ENCODE measurements at regions not wholly inside any gene's neighbourhood (a gene's known extent, or its start where the extent isn't known, plus 50 kb on each side); places are given as distances from the start of the nearest gene placed in this dataset.

- ChIA-PET CTCF (no interaction called here), POLR2A (no interaction called here)
- TF ChIP-seq CTCF (IDR thresholded peaks at IDR 0.05; ENCODE audit: insufficient read depth, low read depth, low read length) = no peak
These were observed 230.8 kb downstream of the OSR1 start for GRCh38 chr2:19127616-19128015.

GRCh38 chr2:19125901-19126680 lies 232.3 kb downstream of the OSR1 start:
- no peak for TF ChIP-seq CTCF (IDR thresholded peaks at IDR 0.05; ENCODE audit: insufficient read depth, low read depth, low read length)
- no peak for DNase-seq (ENCODE audit: low read depth)
- Histone ChIP-seq H3K4me3 (ENCODE audit: low read depth, low read length) (no peak overlapping the region), H3K36me3 (ENCODE audit: control insufficient read depth, insufficient read depth, low read length) (no peaks in the 10 kb centered on the region), H3K27me3 (ENCODE audit: control insufficient read depth, insufficient read depth, low read length) (no peaks in the 10 kb centered on the region)
- CTCF ChIA-PET = interaction anchor here (0.7 kb wide), 1 partner anchor 674 kb away, joined by 3 read pairs; no protein-coding TSS in a partner anchor
- POLR2A ChIA-PET = no interaction called here

More at GRCh38 chr2:19127616-19128015, 230.8 kb downstream of the OSR1 start:
- no peak for DNase-seq (ENCODE audit: low read depth)
- Histone ChIP-seq H3K27me3 (ENCODE audit: control insufficient read depth, insufficient read depth, low read length) (no peaks in the 10 kb centered on the region), H3K36me3 (ENCODE audit: control insufficient read depth, insufficient read depth, low read length) (no peaks in the 10 kb centered on the region), H3K4me3 (ENCODE audit: low read depth, low read length) (no peak overlapping the region)

GRCh38 chr2:19124135-19124534 lies 234.3 kb downstream of the OSR1 start:
- DNase-seq (ENCODE audit: low read depth) = peak; percentile 66
- POLR2A ChIA-PET = no interaction called here
- H3K27me3 ChIP-seq (ENCODE audit: control insufficient read depth, insufficient read depth, low read length) = no peaks in the 10 kb centered on the region
- TF ChIP-seq CTCF (IDR thresholded peaks at IDR 0.05; ENCODE audit: insufficient read depth, low read depth, low read length) = no peak
- CTCF ChIA-PET = interaction anchor here (0.6 to 1.8 kb wide), 4 partner anchors 14 to 69 kb away, joined by 3 to 4 read pairs (median 4); no protein-coding TSS in a partner anchor
- H3K36me3 ChIP-seq (ENCODE audit: control insufficient read depth, insufficient read depth, low read length) = no peaks in the 10 kb centered on the region
- H3K4me3 ChIP-seq (ENCODE audit: low read depth, low read length) = no peak overlapping the region

DNA sequence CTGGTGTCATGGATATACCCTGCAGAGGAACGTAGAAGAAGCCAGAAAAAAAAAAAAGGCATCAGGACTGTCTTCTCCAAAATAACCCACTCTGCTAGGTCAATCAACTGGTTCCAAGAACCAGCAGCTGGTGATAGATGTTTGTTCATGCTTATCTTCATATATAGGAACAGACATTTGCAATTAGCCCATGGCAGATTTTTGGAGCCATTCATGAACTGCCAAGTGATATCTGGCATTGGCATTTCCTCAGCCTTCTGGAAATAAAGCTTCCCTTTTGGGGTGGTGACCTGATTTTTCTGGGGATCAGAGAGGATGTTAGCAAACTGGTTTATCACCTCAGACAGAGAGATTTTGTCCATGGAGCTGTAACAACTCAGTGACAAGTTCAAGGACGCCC lies 234.9 kb downstream of the OSR1 start:
- POLR2A ChIA-PET = no interaction called here

More for the DNA sequence above, 234.9 kb downstream of the OSR1 start:
- H3K27me3 ChIP-seq (ENCODE audit: control insufficient read depth, insufficient read depth, low read length) = no peaks in the 10 kb centered on the region
- no peak for TF ChIP-seq CTCF (IDR thresholded peaks at IDR 0.05; ENCODE audit: insufficient read depth, low read depth, low read length)
- H3K36me3 ChIP-seq (ENCODE audit: control insufficient read depth, insufficient read depth, low read length) = no peaks in the 10 kb centered on the region
- H3K4me3 ChIP-seq (ENCODE audit: low read depth, low read length) = no peak overlapping the region
- no peak for DNase-seq (ENCODE audit: low read depth)
- CTCF ChIA-PET = interaction anchor here (0.7 to 1.8 kb wide), 4 partner anchors 14 to 603 kb away, joined by 3 to 4 read pairs (median 4); no protein-coding TSS in a partner anchor

All from BJ (cell line).